Spleen (tissue), 11 donors: ENCODE measurements at regions not wholly inside any gene's neighbourhood (a gene's known extent, or its start where the extent isn't known, plus 50 kb on each side); places are given as distances from the start of the nearest gene placed in this dataset.
"Not testable (repeated sequence)": the region's sequence is repeated elsewhere in the genome, so short reads cannot be mapped to it uniquely, and the experiment has no call there.

Experiments used
- DNase-seq: peaks from one replicate; pipeline ENCODE4 v3.0.0-alpha.2; 2020
- H3K27ac ChIP-seq, 8 donors: fragments of 200-600 bp; sonication (generic) in 7 of 8; 1 replicate in 4 of 8; 2 replicates in 4 of 8; pipeline versions ENCODE4 v1.5.0 to v1.8.0; 2016 to 2021; ENCODE audit warnings: inconsistent platforms in 4 of 8, mild to moderate bottlenecking in 4 of 8, moderate library complexity in 1 of 8
- H3K27me3 ChIP-seq, 7 donors: fragments of 200-600 bp; sonication (generic) in 6 of 7; replicated peaks in 1 of 7; 1 replicate in 4 of 7; 2 replicates in 3 of 7; pipeline versions ENCODE4 v1.5.0 to v1.8.0; 2016 to 2021; ENCODE audit warnings: inconsistent platforms in 3 of 7, mild to moderate bottlenecking in 1 of 7
- H3K36me3 ChIP-seq, 6 donors: fragments of 200-600 bp; sonication (generic) in 5 of 6; 1 replicate in 4 of 6; 2 replicates in 2 of 6; pipeline versions ENCODE4 v1.5.0 to v1.8.0; 2016 to 2021; ENCODE audit warnings: inconsistent platforms in 2 of 6
- H3K4me1 ChIP-seq, 6 donors: fragments of 200-600 bp; sonication (generic) in 5 of 6; 1 replicate in 3 of 6; 2 replicates in 3 of 6; pipeline versions ENCODE4 v1.5.0 to v1.8.0; 2016 to 2021; ENCODE audit warnings: inconsistent platforms in 3 of 6
- H3K4me3 ChIP-seq, 8 donors: fragments of 200-600 bp; sonication (generic) in 7 of 8; 1 replicate in 4 of 8; 2 replicates in 4 of 8; pipeline versions ENCODE4 v1.5.0 to v1.8.0; 2016 to 2021; ENCODE audit warnings: inconsistent platforms in 4 of 8, mild to moderate bottlenecking in 4 of 8, moderate library complexity in 2 of 8
- H3K9me3 ChIP-seq, 8 donors: fragments of 200-600 bp; sonication (generic) in 7 of 8; 1 replicate in 4 of 8; 2 replicates in 4 of 8; pipeline versions ENCODE4 v1.5.0 to v1.8.0; 2016 to 2021; ENCODE audit warnings: inconsistent platforms in 4 of 8
- POLR2A ChIP-seq, 3 donors: fragments of 450-650 bp; IDR thresholded peaks; one replicate each; pipeline ENCODE4 v1.5.1; 2017; ENCODE audit warnings: antibody characterized with exemption in 3 of 3, mild to moderate bottlenecking in 1 of 3
- POLR2AphosphoS5 ChIP-seq, 3 donors: sonication (generic); formaldehyde crosslinking; IDR thresholded peaks; one replicate each; pipeline ENCODE4 v1.5.1; 2017; ENCODE audit warnings: antibody characterized with exemption in 3 of 3
- WGBS, 5 donors: extraction: QIAGEN DNeasy Blood & Tissue Kit in 3 of 5; methylation state at CpG; one replicate each; pipeline versions ENCODE4 v1.1.5 to v1.1.7; 2013 to 2018; 5-methylcytosine and 5-hydroxymethylcytosine counted together
- intact Hi-C: fragments of 100-400 bp; cut with DNase I; formaldehyde crosslinking; loops from one replicate; pipeline ENCODE4 v1.15.0; 2023; ENCODE audit warnings: low total_unique reads
- TF ChIP-seq, protein P1 (sequence below), 11 experiments: fragments of 200-600 bp in 7 of 11; fragments of 450-650 bp in 4 of 11; sonication (generic) in 4 of 11; IDR thresholded peaks in 8 of 11; conservative IDR thresholded peaks in 3 of 11; 1 replicate in 7 of 11; 2 replicates in 4 of 11; pipeline versions ENCODE4 v1.4.0 to v1.8.0; 2016 to 2021; ENCODE audit warnings: antibody characterized with exemption in 11 of 11, inconsistent platforms in 4 of 11, mild to moderate bottlenecking in 1 of 11
- donor health status: healthy with polysubstance abuse.
- donor health status: DM: no; HTN: no; CAD: no; lungs with moderate emphysema.
- donor health status: DM: no; HTN: no; CAD: no.
- donor health status: Bipolar disorder and iron deficiency.
- donor health status: healthy.
- donor health status: DM: no; HTN: no; CAD: no.
- donor health status: DM: yes; HTN: yes; CAD: no.

GRCh38 chr14:85186082-85186481 lies 343.9 kb upstream of the FLRT2 start:
- no peaks in the 10 kb centered on the region for H3K27me3 ChIP-seq
- H3K27ac ChIP-seq, result no peak overlapping the region
- peaks cover 0 to 5% (median 0%) of the 10 kb centered on the region in 8 donors for H3K9me3 ChIP-seq
- intact Hi-C loops, result no loop called here
- H3K36me3 ChIP-seq, result no peaks in the 10 kb centered on the region
- H3K4me3 ChIP-seq, result no peak overlapping the region
- H3K4me1 ChIP-seq, result no peaks in the 10 kb centered on the region
- no peak for DNase-seq
- WGBS, 5 donors, result 68 to 77% (median 76%) methylated on average over 8 of the region's 8 CpGs
- TF ChIP-seq, protein P1, sequence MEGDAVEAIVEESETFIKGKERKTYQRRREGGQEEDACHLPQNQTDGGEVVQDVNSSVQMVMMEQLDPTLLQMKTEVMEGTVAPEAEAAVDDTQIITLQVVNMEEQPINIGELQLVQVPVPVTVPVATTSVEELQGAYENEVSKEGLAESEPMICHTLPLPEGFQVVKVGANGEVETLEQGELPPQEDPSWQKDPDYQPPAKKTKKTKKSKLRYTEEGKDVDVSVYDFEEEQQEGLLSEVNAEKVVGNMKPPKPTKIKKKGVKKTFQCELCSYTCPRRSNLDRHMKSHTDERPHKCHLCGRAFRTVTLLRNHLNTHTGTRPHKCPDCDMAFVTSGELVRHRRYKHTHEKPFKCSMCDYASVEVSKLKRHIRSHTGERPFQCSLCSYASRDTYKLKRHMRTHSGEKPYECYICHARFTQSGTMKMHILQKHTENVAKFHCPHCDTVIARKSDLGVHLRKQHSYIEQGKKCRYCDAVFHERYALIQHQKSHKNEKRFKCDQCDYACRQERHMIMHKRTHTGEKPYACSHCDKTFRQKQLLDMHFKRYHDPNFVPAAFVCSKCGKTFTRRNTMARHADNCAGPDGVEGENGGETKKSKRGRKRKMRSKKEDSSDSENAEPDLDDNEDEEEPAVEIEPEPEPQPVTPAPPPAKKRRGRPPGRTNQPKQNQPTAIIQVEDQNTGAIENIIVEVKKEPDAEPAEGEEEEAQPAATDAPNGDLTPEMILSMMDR (IDR thresholded peaks at IDR 0.05 in 8 of 11, conservative IDR thresholded peaks at IDR 0.05 in 3 of 11), result no peak
- TF ChIP-seq POLR2A (IDR thresholded peaks at IDR 0.05) (no peak), POLR2AphosphoS5 (IDR thresholded peaks at IDR 0.05) (no peak)

GRCh38 chr14:85187521-85187920 lies 342.4 kb upstream of the FLRT2 start:
- Histone ChIP-seq H3K27ac (no peak overlapping the region), H3K4me3 (no peak overlapping the region), H3K27me3 (no peaks in the 10 kb centered on the region), H3K36me3 (no peaks in the 10 kb centered on the region), H3K9me3 (peaks cover 0 to 8% (median 0%) of the 10 kb centered on the region in 8 donors), H3K4me1 (no peaks in the 10 kb centered on the region)
- DNase-seq, result no peak
- WGBS, 5 donors, result 64 to 84% (median 76%) methylated on average over 1 of the region's 1 CpG
- intact Hi-C loops, result no loop called here
- TF ChIP-seq, protein P1 (IDR thresholded peaks at IDR 0.05 in 8 of 11, conservative IDR thresholded peaks at IDR 0.05 in 3 of 11), result no peak
- TF ChIP-seq POLR2AphosphoS5 (IDR thresholded peaks at IDR 0.05) (no peak), POLR2A (IDR thresholded peaks at IDR 0.05) (no peak)

DNA sequence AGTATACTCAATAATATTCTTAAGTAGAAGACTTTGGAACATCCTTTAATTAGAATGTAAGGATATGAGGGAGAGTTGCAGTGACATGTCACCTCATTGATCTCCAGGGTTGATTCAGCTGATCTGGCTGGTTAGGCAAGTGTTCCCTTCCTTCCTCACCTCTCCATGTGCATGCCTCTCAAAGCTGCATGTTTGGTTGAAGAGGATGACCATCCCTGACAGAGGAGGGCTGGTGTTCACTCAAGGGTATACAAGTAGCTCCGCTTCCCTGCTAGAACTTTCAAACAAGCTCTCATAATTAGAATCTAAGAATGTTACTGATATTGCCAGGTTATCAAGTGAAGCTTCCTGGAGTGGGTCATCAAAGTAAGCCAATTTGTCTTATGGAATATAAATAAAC lies 341.1 kb upstream of the FLRT2 start:
- Histone ChIP-seq H3K27me3 (no peaks in the 10 kb centered on the region), H3K9me3 (peaks cover 0 to 8% (median 0%) of the 10 kb centered on the region in 8 donors), H3K4me3 (no peak overlapping the region), H3K4me1 (no peaks in the 10 kb centered on the region), H3K36me3 (no peaks in the 10 kb centered on the region), H3K27ac (no peak overlapping the region)
- DNase-seq, result no peak
- intact Hi-C loops, result no loop called here
- 80 to 98% (median 96%) methylated on average over 1 of the region's 1 CpG for WGBS, 5 donors
- TF ChIP-seq POLR2AphosphoS5 (IDR thresholded peaks at IDR 0.05) (no peak), POLR2A (IDR thresholded peaks at IDR 0.05) (no peak)
- TF ChIP-seq, protein P1 (IDR thresholded peaks at IDR 0.05 in 8 of 11, conservative IDR thresholded peaks at IDR 0.05 in 3 of 11), result no peak

GRCh38 chr14:85189253-85189652 lies 340.7 kb upstream of the FLRT2 start:
- H3K36me3 ChIP-seq, H3K4me1 ChIP-seq, intact Hi-C loops, H3K9me3 ChIP-seq, H3K27ac ChIP-seq, H3K27me3 ChIP-seq, DNase-seq, H3K4me3 ChIP-seq: not testable (repeated sequence)
- 77 to 88% (median 79%) methylated on average over 6 of the region's 6 CpGs for WGBS, 5 donors

DNA sequence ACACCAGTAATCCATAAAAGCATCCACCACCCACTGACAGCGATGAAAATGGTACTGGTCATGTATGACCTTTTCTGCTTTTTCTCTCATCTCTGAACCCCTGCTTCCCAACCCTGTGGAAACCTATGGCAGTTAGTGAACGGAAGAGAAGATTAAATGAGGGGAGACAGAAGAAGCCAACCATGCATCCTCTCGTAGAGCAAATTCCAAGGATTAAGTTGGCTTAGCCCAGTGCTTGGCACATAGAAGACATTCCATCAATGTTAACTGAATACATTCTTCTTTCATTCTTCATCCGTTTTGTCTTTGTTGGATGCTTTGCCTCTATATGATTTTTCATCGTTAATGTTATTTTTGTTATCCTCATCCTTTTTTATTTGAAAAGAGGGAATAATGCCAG lies 339.7 kb upstream of the FLRT2 start:
- Histone ChIP-seq H3K4me3 (no peak overlapping the region), H3K27me3 (no peaks in the 10 kb centered on the region), H3K4me1 (no peaks in the 10 kb centered on the region), H3K9me3 (peaks cover 0 to 8% (median 0%) of the 10 kb centered on the region in 8 donors), H3K36me3 (no peaks in the 10 kb centered on the region), H3K27ac (no peak overlapping the region)
- no peak for DNase-seq
- intact Hi-C loops, result no loop called here
- WGBS, 5 donors, result 79 to 88% (median 85%) methylated on average over 5 of the region's 5 CpGs
- TF ChIP-seq, protein P1 (IDR thresholded peaks at IDR 0.05 in 8 of 11, conservative IDR thresholded peaks at IDR 0.05 in 3 of 11), result no peak
- TF ChIP-seq POLR2AphosphoS5 (IDR thresholded peaks at IDR 0.05) (no peak), POLR2A (IDR thresholded peaks at IDR 0.05) (no peak)
